Activated CD8-positive, alpha-beta T cell treated with anti-CD3 and anti-CD28 coated beads for 36 hours (primary cell): ENCODE measurements at regions not wholly inside any gene's neighbourhood (a gene's known extent, or its start where the extent isn't known, plus 50 kb on each side); places are given as distances from the start of the nearest gene placed in this dataset.

Experiments used
- ATAC-seq: fragments of 200-7000 bp; cut with Tn5 transposase; one replicate; pipeline ENCODE4 v1.10.0; 2021; ENCODE audit warnings: mild to moderate bottlenecking, moderate library complexity
- CTCF ChIA-PET: fragments of 350-600 bp; sonication (Branson Sonifier 250); formaldehyde crosslinking; loops from one replicate; lab custom pipeline; 2021; ENCODE audit warnings: antibody characterized with exemption; lab: Charles Lee
- POLR2A ChIA-PET: fragments of 350-600 bp; sonication (Branson Sonifier 250); formaldehyde crosslinking; loops from one replicate; lab custom pipeline; 2021; ENCODE audit warnings: antibody characterized with exemption; lab: Charles Lee
- DNase-seq: peaks from one replicate; pipeline ENCODE4 v3.0.0-alpha.2; 2020
- H3K27ac Mint-ChIP-seq: one replicate; pipeline ENCODE4 v1.8.0; 2021; ENCODE audit warnings: mild to moderate bottlenecking, mixed read lengths
- H3K27me3 Mint-ChIP-seq: one replicate; pipeline ENCODE4 v1.8.0; 2021; ENCODE audit warnings: mixed read lengths
- H3K36me3 Mint-ChIP-seq: one replicate; pipeline ENCODE4 v1.8.0; 2021; ENCODE audit warnings: low read depth, mixed read lengths
- H3K4me1 Mint-ChIP-seq: one replicate; pipeline ENCODE4 v1.8.0; 2021; ENCODE audit warnings: low read depth, mixed read lengths
- H3K4me3 Mint-ChIP-seq: one replicate; pipeline ENCODE4 v1.8.0; 2021; ENCODE audit warnings: mild to moderate bottlenecking, moderate library complexity, mixed read lengths
- H3K9me3 Mint-ChIP-seq: one replicate; pipeline ENCODE4 v1.8.0; 2021; ENCODE audit warnings: mixed read lengths
- CTCF ChIP-seq: fragments of 200-600 bp; IDR thresholded peaks from one replicate; pipeline ENCODE4 v1.8.0; 2022; ENCODE audit warnings: antibody characterized with exemption, mild to moderate bottlenecking
- intact Hi-C: fragments of 100-400 bp; cut with micrococcal nuclease; formaldehyde crosslinking; loops from one replicate; pipeline ENCODE4 v1.10.0; 2022

GRCh38 chr6:90383196-90383822 is 86.7 kb upstream of the BACH2 start:
- Mint-ChIP-seq H3K27me3 (peaks cover 2% of the 10 kb centered on the region), H3K36me3 (no peaks in the 10 kb centered on the region), H3K4me1 (peaks cover 31% of the 10 kb centered on the region), H3K9me3 (no peaks in the 10 kb centered on the region), H3K4me3 (no peak overlapping the region), H3K27ac (no peak overlapping the region)
- ATAC-seq (peak; percentile 95), DNase-seq (peak; percentile 60)
- no peak for TF ChIP-seq CTCF
- CTCF ChIA-PET = interaction anchor here (0.9 kb wide), 1 partner anchor 90 kb away, joined by 3 read pairs; no protein-coding TSS in a partner anchor
- intact Hi-C loops = no loop called here
- POLR2A ChIA-PET = interaction anchor here (0.6 to 0.8 kb wide), 3 partner anchors 22 to 94 kb away, joined by 3 to 4 read pairs (median 3); no protein-coding TSS in a partner anchor

GRCh38 chr6:90382760-90383159 is 86.1 kb upstream of the BACH2 start:
- Mint-ChIP-seq H3K27ac (no peak overlapping the region), H3K9me3 (no peaks in the 10 kb centered on the region), H3K27me3 (peaks cover 2% of the 10 kb centered on the region), H3K4me3 (no peak overlapping the region), H3K36me3 (no peaks in the 10 kb centered on the region), H3K4me1 (peaks cover 28% of the 10 kb centered on the region)
- ChIA-PET POLR2A (interaction anchor here (0.6 to 0.8 kb wide), 3 partner anchors 22 to 94 kb away, joined by 3 to 4 read pairs (median 3); no protein-coding TSS in a partner anchor), CTCF (interaction anchor here (0.9 to 1.3 kb wide), 2 partner anchors 91 to 97 kb away, joined by 3 read pairs; no protein-coding TSS in a partner anchor)
- DNase-seq = no peak
- intact Hi-C loops = no loop called here
- no peak for TF ChIP-seq CTCF
- ATAC-seq = no peak

DNA sequence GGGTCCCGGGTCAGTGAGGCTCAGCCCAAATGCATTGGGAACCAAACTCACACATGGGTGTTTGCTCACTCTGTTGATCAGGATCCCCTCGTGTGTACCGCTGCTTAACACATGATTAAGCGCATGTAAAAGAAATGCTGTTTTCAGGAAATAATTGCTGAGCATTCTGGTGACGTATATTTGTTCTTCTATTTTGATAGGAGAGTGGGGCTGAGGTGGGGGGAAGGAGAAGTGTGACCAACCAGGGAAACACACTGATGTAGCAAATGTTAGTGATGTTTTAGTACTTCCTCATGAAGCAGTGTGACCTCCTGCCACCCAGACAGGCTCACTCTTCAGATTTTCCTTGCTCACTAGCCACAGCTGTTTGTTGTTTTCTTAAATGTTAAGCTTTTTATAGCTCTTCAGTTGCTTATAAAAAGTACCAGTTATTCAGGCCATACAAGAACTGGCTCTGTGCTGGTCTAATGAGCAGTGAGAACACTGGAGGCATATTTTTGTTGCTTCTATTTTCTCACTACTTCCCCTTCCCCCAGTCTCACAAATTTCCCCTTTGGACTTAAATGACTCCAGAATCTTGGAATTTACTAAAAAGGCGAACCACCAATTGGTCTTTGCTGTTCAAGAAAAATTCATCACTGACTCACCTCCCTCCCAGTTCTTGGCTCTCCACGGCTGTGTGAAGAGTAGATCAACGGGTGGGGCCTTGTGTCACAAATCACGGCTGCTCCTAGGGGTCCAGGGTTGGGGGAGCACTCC is 79.2 kb upstream of the BACH2 start:
- ChIA-PET CTCF (interaction anchor here (0.7 to 2.6 kb wide), 6 partner anchors 9 to 435 kb away, joined by 3 to 13 read pairs (median 4); no protein-coding TSS in a partner anchor), POLR2A (interaction anchor here (0.8 kb wide), 1 partner anchor 82 kb away, joined by 3 read pairs; no protein-coding TSS in a partner anchor)
- no peaks in the 10 kb centered on the region for H3K36me3 Mint-ChIP-seq
- no peak for TF ChIP-seq CTCF
- H3K27me3 Mint-ChIP-seq = peaks cover 2% of the 10 kb centered on the region
- H3K4me3 Mint-ChIP-seq = no peak overlapping the region
- H3K9me3 Mint-ChIP-seq = no peaks in the 10 kb centered on the region
- H3K4me1 Mint-ChIP-seq = peaks cover 1% of the 10 kb centered on the region
- H3K27ac Mint-ChIP-seq = no peak overlapping the region
- ATAC-seq = no peak
- intact Hi-C loops = no loop called here
- no peak for DNase-seq

DNA sequence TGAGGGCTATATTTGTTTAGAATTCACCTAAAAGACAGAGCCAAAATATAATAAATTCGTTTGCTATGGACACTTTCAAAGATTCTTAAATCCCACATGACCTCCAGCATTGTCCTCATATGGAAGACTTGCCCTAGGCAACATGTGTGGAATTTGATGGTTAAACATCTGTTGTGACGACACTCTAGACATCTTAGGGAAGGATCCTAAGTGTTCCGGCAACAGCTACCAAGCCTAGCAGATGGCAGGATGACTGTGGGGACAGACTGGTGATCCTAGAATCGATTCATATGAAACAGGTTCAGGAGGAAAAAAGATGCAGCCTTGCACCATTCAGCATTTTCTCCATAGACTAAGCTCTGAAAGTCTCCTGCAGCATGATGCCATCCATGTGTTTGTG is 77.6 kb upstream of the BACH2 start:
- no peaks in the 10 kb centered on the region for H3K36me3 Mint-ChIP-seq
- DNase-seq (no peak), ATAC-seq (no peak)
- no peak overlapping the region for H3K27ac Mint-ChIP-seq
- POLR2A ChIA-PET = no interaction called here
- TF ChIP-seq CTCF = no peak
- no peaks in the 10 kb centered on the region for H3K9me3 Mint-ChIP-seq
- H3K4me1 Mint-ChIP-seq = peaks cover 15% of the 10 kb centered on the region
- no peak overlapping the region for H3K4me3 Mint-ChIP-seq
- CTCF ChIA-PET = interaction anchor here (0.8 to 2.2 kb wide), 2 partner anchors 10 to 20 kb away, joined by 3 to 5 read pairs; no protein-coding TSS in a partner anchor
- peaks cover under 1% of the 10 kb centered on the region for H3K27me3 Mint-ChIP-seq
- intact Hi-C loops = no loop called here
